ENCODE measurements at regions not wholly inside any gene's neighbourhood (a gene's known extent, or its start where the extent isn't known, plus 50 kb on each side); places are given as distances from the start of the nearest gene placed in this dataset.

- no peak for DNase-seq (ENCODE audit: low spot score)
- intact Hi-C loops (cut with micrococcal nuclease; ENCODE audit: unreplicated experiment): no loop called here
- H3K27ac ChIP-seq (ENCODE audit: low read depth, low read length, poor library complexity, severe bottlenecking): no peak overlapping the region
- no peak overlapping the region for H2AFZ ChIP-seq (ENCODE audit: low read length)
- H3K4me2 ChIP-seq (ENCODE audit: low read length): no peak overlapping the region
- POLR2A ChIA-PET: no interaction called here
- H3K79me2 ChIP-seq (ENCODE audit: insufficient read depth, low read depth, low read length): no peaks in the 10 kb centered on the region
- no peaks in the 10 kb centered on the region for H3K36me3 ChIP-seq (ENCODE audit: insufficient read depth, low read length)
- no peaks in the 10 kb centered on the region for H3K9me3 ChIP-seq (ENCODE audit: low read length)
- CTCF ChIA-PET (ENCODE audit: unreplicated experiment): no interaction called here
- H3K9me2 ChIP-seq (ENCODE audit: insufficient read depth, low read length): no peaks in the 10 kb centered on the region
- no TSS peak for BruUV-seq (replicated peaks)
- no peak for TF ChIP-seq CTCF (conservative IDR thresholded peaks at IDR 0.05; ENCODE audit: low read length)
- H4K20me1 ChIP-seq (ENCODE audit: insufficient read depth, low read length): no peaks in the 10 kb centered on the region
- no peaks in the 10 kb centered on the region for H3K4me1 ChIP-seq (ENCODE audit: insufficient read depth, low read length, poor library complexity, severe bottlenecking)
- H3K4me3 ChIP-seq (ENCODE audit: low read depth, low read length, poor library complexity, severe bottlenecking): no peak overlapping the region
Measured at GRCh38 chr6:168136622-168137021, 57.6 kb upstream of the FRMD1 start.

GRCh38 chr6:168136001-168136400 lies 57.0 kb upstream of the FRMD1 start:
- Histone ChIP-seq H3K9me2 (ENCODE audit: insufficient read depth, low read length) (no peaks in the 10 kb centered on the region), H3K4me1 (ENCODE audit: insufficient read depth, low read length, poor library complexity, severe bottlenecking) (no peaks in the 10 kb centered on the region), H3K27ac (ENCODE audit: low read depth, low read length, poor library complexity, severe bottlenecking) (no peak overlapping the region), H3K4me3 (ENCODE audit: low read depth, low read length, poor library complexity, severe bottlenecking) (no peak overlapping the region), H2AFZ (ENCODE audit: low read length) (no peak overlapping the region), H3K79me2 (ENCODE audit: insufficient read depth, low read depth, low read length) (no peaks in the 10 kb centered on the region), H3K4me2 (ENCODE audit: low read length) (no peak overlapping the region), H3K36me3 (ENCODE audit: insufficient read depth, low read length) (no peaks in the 10 kb centered on the region), H3K9me3 (ENCODE audit: low read length) (no peaks in the 10 kb centered on the region), H4K20me1 (ENCODE audit: insufficient read depth, low read length) (no peaks in the 10 kb centered on the region)
- no TSS peak for BruUV-seq (replicated peaks)
- ChIA-PET CTCF (ENCODE audit: unreplicated experiment) (no interaction called here), POLR2A (no interaction called here)
- no peak for TF ChIP-seq EZH2phosphoT487 (IDR thresholded peaks at IDR 0.05; ENCODE audit: borderline replicate concordance, low read depth, low read length)
- intact Hi-C loops (cut with micrococcal nuclease; ENCODE audit: unreplicated experiment): no loop called here
- no peak for DNase-seq (ENCODE audit: low spot score)

GRCh38 chr6:168134560-168135201 lies 55.7 kb upstream of the FRMD1 start:
- no peaks in the 10 kb centered on the region for H3K36me3 ChIP-seq (ENCODE audit: insufficient read depth, low read length)
- no peak for TF ChIP-seq EZH2phosphoT487 (IDR thresholded peaks at IDR 0.05; ENCODE audit: borderline replicate concordance, low read depth, low read length)
- no peak for TF ChIP-seq CTCF (conservative IDR thresholded peaks at IDR 0.05; ENCODE audit: low read length)
- POLR2A ChIA-PET: no interaction called here
- no peak overlapping the region for H3K27ac ChIP-seq (ENCODE audit: low read depth, low read length, poor library complexity, severe bottlenecking)
- no peaks in the 10 kb centered on the region for H3K9me2 ChIP-seq (ENCODE audit: insufficient read depth, low read length)
- no peaks in the 10 kb centered on the region for H4K20me1 ChIP-seq (ENCODE audit: insufficient read depth, low read length)
- intact Hi-C loops (cut with micrococcal nuclease; ENCODE audit: unreplicated experiment): no loop called here
- no peak overlapping the region for H3K4me2 ChIP-seq (ENCODE audit: low read length)
- CTCF ChIA-PET (ENCODE audit: unreplicated experiment): no interaction called here
- no peaks in the 10 kb centered on the region for H3K4me1 ChIP-seq (ENCODE audit: insufficient read depth, low read length, poor library complexity, severe bottlenecking)
- no TSS peak for BruUV-seq (replicated peaks)
- no peak for DNase-seq (ENCODE audit: low spot score)
- H3K9me3 ChIP-seq (ENCODE audit: low read length): no peaks in the 10 kb centered on the region
- no peak overlapping the region for H2AFZ ChIP-seq (ENCODE audit: low read length)
- H3K79me2 ChIP-seq (ENCODE audit: insufficient read depth, low read depth, low read length): no peaks in the 10 kb centered on the region
- H3K4me3 ChIP-seq (ENCODE audit: low read depth, low read length, poor library complexity, severe bottlenecking): no peak overlapping the region
